ENCODE measurements at regions not wholly inside any gene's neighbourhood (a gene's known extent, or its start where the extent isn't known, plus 50 kb on each side); places are given as distances from the start of the nearest gene placed in this dataset.

DNA sequence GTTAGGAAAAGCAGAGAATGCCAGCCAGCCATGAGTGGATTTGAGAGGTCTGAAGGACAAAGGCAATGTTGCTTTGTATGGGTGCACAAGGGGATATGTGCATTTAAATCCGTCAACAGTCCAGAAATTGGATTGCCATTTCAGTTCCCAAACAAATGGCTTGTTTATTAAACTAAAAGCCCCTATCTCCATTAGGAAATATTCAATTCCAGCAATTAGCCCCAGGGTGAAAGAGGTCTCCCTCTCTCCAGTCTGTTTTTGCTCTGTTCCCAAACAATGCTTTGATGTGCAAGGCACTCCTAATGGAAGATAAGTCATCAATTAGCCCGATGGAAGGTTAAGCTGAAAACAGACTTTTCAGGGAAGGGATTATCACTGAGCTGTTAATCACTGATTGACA is 101.3 kb downstream of the C9orf152 start:
- Histone ChIP-seq H3K4me1 (ENCODE audit: control insufficient read depth, insufficient read depth, low read length) (peaks cover 51% of the 10 kb centered on the region), H4K20me1 (ENCODE audit: control insufficient read depth, insufficient read depth) (peaks cover 3% of the 10 kb centered on the region), H3K9me3 (replicated peaks; ENCODE audit: control insufficient read depth, insufficient read depth, low read length) (no peaks in the 10 kb centered on the region), H3K79me2 (ENCODE audit: control insufficient read depth, insufficient read depth, low read length) (peaks cover 77% of the 10 kb centered on the region), H3K4me3 (no peak overlapping the region), H3K27me3 (replicated peaks in 1 of 2; ENCODE audit: control insufficient read depth in 2 of 2, insufficient read depth in 2 of 2, low read length in 1 of 2) (no peaks in the 10 kb centered on the region), H3K4me2 (ENCODE audit: control insufficient read depth, insufficient read depth) (no peak overlapping the region), H2AFZ (ENCODE audit: control insufficient read depth, low read depth, low read length) (no peak overlapping the region), H3K9ac (ENCODE audit: control insufficient read depth, insufficient read depth, low read length) (no peak overlapping the region), H3K27ac (ENCODE audit: control insufficient read depth, insufficient read depth) (no peak overlapping the region), H3K36me3 (ENCODE audit: control insufficient read depth in 2 of 2, insufficient read depth in 2 of 2, low read length in 1 of 2) (peaks cover 6 to 9% of the 10 kb centered on the region in 2 experiments)
- FAIRE-seq (no peak), DNase-seq (ENCODE audit: low read depth, low spot score) (no peak), ATAC-seq (no peak)
- ChIA-PET RAD21 (ENCODE audit: unreplicated experiment) (interaction anchor here (1.8 to 16.5 kb wide), 5 partner anchors 21 to 194 kb away, joined by 5 to 340 read pairs (median 14); no protein-coding TSS in a partner anchor), CTCF (interaction anchor here (2.2 to 5.5 kb wide), 2 partner anchors 12 to 37 kb away, joined by 5 to 25 read pairs; no protein-coding TSS in a partner anchor), SMC1A (ENCODE audit: uncharacterized antibody, unreplicated experiment) (interaction anchor here (0.8 to 17.0 kb wide), 6 partner anchors 22 to 200 kb away, joined by 3 to 397 read pairs (median 5); no protein-coding TSS in a partner anchor), POLR2A (interaction anchor here (0.9 to 9.0 kb wide), 3 partner anchors 16 to 36 kb away, joined by 6 to 149 read pairs (median 7); no protein-coding TSS in a partner anchor)
- BruUV-seq (replicated peaks): no TSS peak
- in situ Hi-C loops (cut with MboI) (no loop called here), intact Hi-C loops (cut with micrococcal nuclease; ENCODE audit: unreplicated experiment) (no loop called here)
- 100% methylated on average over 2 of the region's 2 CpGs for WGBS (ENCODE audit: insufficient coverage, insufficient replicate concordance, low lambda C conversion rate, missing lambda C conversion rate)
- TF ChIP-seq ATF7 (IDR thresholded peaks at IDR 0.05; ENCODE audit: low read depth): no peak
- no peak for TF ChIP-seq TCF7 (IDR thresholded peaks at IDR 0.05; ENCODE audit: borderline replicate concordance)
- TF ChIP-seq TBL1XR1 (IDR thresholded peaks at IDR 0.05; ENCODE audit: low read depth, low read length): no peak
- TF ChIP-seq BRCA1 (IDR thresholded peaks at IDR 0.05; ENCODE audit: low read depth, low read length): no peak
- TF ChIP-seq, protein P1, sequence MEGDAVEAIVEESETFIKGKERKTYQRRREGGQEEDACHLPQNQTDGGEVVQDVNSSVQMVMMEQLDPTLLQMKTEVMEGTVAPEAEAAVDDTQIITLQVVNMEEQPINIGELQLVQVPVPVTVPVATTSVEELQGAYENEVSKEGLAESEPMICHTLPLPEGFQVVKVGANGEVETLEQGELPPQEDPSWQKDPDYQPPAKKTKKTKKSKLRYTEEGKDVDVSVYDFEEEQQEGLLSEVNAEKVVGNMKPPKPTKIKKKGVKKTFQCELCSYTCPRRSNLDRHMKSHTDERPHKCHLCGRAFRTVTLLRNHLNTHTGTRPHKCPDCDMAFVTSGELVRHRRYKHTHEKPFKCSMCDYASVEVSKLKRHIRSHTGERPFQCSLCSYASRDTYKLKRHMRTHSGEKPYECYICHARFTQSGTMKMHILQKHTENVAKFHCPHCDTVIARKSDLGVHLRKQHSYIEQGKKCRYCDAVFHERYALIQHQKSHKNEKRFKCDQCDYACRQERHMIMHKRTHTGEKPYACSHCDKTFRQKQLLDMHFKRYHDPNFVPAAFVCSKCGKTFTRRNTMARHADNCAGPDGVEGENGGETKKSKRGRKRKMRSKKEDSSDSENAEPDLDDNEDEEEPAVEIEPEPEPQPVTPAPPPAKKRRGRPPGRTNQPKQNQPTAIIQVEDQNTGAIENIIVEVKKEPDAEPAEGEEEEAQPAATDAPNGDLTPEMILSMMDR (IDR thresholded peaks at IDR 0.05 in 2 of 3, conservative IDR thresholded peaks at IDR 0.05 in 1 of 3; ENCODE audit: control insufficient read depth in 2 of 3, extremely low read depth in 1 of 3, insufficient read depth in 1 of 3, low read depth in 3 of 3, low read length in 3 of 3): no peak
- TF ChIP-seq POU2F2 (IDR thresholded peaks at IDR 0.05; ENCODE audit: borderline replicate concordance, low read depth, low read length): no peak
- no peak for TF ChIP-seq HCFC1 (IDR thresholded peaks at IDR 0.05; ENCODE audit: low read length)
- TF ChIP-seq, protein P2, sequence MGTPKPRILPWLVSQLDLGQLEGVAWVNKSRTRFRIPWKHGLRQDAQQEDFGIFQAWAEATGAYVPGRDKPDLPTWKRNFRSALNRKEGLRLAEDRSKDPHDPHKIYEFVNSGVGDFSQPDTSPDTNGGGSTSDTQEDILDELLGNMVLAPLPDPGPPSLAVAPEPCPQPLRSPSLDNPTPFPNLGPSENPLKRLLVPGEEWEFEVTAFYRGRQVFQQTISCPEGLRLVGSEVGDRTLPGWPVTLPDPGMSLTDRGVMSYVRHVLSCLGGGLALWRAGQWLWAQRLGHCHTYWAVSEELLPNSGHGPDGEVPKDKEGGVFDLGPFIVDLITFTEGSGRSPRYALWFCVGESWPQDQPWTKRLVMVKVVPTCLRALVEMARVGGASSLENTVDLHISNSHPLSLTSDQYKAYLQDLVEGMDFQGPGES (IDR thresholded peaks at IDR 0.05): no peak
- no peak for TF ChIP-seq BMI1 (IDR thresholded peaks at IDR 0.05; ENCODE audit: borderline replicate concordance)
- TF ChIP-seq MEF2B (IDR thresholded peaks at IDR 0.05; ENCODE audit: partially characterized antibody, poor library complexity, severe bottlenecking): no peak
- TF ChIP-seq, protein P3, sequence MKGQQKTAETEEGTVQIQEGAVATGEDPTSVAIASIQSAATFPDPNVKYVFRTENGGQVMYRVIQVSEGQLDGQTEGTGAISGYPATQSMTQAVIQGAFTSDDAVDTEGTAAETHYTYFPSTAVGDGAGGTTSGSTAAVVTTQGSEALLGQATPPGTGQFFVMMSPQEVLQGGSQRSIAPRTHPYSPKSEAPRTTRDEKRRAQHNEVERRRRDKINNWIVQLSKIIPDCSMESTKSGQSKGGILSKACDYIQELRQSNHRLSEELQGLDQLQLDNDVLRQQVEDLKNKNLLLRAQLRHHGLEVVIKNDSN (IDR thresholded peaks at IDR 0.05; ENCODE audit: borderline replicate concordance, extremely low read length, insufficient read depth, low read depth, low read length): no peak
- no peak for TF ChIP-seq KLF5 (IDR thresholded peaks at IDR 0.05; ENCODE audit: partially characterized antibody)
